SKM-1 treated with dmso at 0.1 percent for 144 hours (cell line): ENCODE measurements at regions not wholly inside any gene's neighbourhood (a gene's known extent, or its start where the extent isn't known, plus 50 kb on each side); places are given as distances from the start of the nearest gene placed in this dataset.
"Not testable (repeated sequence)": the region's sequence is repeated elsewhere in the genome, so short reads cannot be mapped to it uniquely, and the experiment has no call there.

Experiments
- DNase-seq: peaks from one replicate; lab custom pipeline; 2025; ENCODE audit not compliant: unreplicated experiment; lab: John Stamatoyannopoulos, UW

GRCh38 chr10:21296575-21297355 lies 228.7 kb downstream of the SKIDA1 start:
- no peak for DNase-seq

DNA sequence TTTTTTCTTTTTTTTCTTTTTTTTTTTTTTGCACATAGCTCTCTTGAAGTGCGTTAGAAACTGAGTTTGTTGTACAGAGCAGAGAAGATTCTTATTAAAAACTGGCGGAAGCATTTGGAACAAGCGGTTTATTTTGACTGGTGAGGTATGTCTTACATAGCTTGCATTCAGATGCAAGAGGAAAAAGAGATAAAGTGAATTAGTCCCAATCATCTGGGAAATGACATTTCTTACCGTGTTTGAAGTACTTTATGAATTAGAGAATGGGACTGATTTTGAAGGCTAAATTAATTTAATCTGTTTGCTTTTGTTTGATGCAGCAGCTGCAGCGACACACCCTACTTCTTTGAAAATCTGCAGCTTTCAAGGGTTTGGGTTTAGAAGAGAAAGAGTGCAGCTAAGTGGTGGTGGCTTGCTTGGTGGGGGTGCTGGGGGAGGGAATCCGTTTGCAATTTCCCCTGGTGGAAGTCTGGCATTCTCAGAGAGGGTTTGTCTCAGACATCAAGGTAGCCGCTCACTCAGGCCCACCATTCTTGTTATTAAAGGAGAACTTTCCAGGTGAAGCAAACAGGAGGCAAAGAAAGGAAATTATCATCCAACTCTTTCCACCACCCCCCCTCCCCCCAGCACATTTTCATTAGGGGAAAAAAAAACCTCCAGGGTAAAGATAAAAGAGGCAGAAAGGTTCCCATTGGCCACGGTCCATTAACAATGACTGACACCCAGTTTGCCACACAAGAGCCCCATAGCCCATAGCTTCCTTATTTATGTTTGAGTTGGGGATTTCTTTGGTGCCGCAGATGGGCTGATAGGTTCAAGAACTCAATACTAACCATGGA lies 231.7 kb downstream of the SKIDA1 start:
- DNase-seq: no peak

- DNase-seq: no peak
Observed at GRCh38 chr10:21292763-21293517, 232.5 kb downstream of the SKIDA1 start.

DNA sequence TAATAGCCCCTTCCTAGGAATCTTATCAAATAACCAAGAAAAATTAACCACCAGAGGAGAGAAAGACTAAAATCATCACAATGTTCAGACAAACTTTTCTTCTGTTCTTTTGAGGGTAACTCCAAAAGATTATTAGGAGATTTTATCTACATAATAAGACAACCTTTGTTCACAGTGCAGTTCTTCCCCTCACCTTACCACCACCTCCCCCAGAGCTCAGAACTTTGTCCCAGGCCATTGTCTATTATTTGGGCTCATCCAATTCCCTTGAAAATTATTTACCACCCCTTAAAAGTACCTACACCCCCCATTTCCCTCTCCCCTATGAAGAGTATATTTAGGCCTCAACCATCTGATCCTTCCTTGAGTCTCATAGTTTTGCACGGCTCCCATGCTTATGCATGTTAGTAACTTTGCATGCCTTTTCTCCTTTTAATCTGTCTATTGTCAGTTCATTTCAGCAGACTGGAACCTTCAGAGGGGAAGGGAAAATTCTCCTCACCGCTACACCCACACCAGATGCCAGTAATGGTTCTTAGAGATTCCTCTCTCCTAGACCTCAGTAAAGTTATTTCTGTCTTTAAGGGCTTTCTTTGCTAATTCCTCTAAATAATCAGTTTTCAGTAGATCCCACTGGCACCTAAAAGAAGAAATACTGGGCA lies 234.9 kb downstream of the SKIDA1 start:
- no peak for DNase-seq

- no peak for DNase-seq
Observed at GRCh38 chr10:21289961-21290360, 235.5 kb downstream of the SKIDA1 start.

GRCh38 chr10:21289271-21289670 lies 236.2 kb downstream of the SKIDA1 start:
- no peak for DNase-seq

GRCh38 chr10:21285742-21286331 lies 239.6 kb downstream of the SKIDA1 start:
- no peak for DNase-seq

DNA sequence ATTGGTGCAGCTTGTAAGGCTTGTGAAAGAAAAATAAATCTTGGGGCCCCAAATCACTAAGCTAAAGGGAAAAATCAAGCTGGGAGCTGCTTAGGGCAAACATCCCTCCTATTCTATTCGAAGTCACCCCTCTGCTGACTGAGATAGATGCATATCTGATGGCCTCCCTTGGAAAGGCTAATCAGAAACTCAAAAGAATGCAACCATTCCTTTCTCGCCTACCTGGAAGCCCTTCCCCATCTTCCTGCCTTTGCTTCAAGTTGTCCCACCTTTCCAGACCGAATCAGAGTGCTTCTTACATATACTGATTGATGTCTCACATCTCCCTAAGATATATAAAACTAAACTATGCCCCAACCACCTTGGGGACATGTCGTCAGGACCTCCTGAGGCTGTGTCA lies 240.3 kb downstream of the SKIDA1 start:
- no peak for DNase-seq

GRCh38 chr10:21284301-21284700 lies 241.2 kb downstream of the SKIDA1 start:
- DNase-seq: no peak

DNA sequence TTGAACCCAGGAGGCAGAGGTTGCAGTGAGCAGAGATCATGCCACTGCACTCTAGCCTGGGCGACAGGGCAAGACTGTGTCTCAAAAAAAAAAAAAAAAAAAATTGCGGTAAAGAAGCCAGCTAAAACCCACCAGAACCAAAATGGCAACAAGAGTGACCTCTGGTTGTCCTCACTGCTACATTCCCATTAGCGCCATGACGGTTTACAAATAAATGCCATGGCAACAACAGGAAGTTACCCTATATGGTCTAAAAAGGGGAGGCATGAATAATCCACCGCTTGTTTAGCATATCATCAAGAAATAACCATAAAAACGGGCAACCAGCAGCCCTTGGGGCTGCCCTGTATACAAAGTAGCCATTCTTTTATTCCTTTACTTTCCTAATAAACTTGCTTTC lies 242.4 kb downstream of the SKIDA1 start:
- not testable (repeated sequence) for DNase-seq

DNA sequence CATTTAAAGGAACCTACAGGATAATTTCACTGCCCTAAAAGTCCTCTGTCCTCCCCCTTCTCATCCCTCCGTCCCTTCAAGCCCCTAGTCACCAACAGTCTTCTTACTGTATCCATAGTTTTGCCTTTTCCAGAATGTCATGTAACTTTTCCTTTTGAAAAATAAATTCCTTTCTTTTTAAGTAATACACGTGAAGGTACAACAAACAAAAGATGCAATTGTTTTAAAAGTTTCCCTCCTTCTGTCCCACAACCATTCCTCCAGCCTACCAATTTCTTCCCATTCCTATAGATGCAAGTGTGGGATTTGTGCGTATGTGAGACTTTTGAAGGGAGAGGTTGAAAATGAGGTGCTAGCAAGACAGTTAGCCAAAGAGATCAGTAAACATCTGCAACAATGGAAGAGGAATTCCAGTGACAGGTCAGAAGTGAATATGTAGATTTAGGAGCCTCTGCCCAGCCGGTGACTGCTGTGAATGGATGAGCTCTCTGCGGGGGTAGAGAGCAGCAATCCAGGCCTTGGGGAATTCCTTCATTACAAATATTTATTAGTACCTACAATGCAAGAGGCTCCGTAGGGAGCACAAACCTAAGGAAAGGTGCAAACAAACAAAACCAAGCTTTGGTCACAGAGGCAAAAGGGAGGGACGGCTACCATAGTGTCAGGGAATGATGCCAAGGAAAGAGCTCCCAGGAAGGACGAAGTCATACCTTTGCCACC lies 243.6 kb downstream of the SKIDA1 start:
- DNase-seq: no peak

DNA sequence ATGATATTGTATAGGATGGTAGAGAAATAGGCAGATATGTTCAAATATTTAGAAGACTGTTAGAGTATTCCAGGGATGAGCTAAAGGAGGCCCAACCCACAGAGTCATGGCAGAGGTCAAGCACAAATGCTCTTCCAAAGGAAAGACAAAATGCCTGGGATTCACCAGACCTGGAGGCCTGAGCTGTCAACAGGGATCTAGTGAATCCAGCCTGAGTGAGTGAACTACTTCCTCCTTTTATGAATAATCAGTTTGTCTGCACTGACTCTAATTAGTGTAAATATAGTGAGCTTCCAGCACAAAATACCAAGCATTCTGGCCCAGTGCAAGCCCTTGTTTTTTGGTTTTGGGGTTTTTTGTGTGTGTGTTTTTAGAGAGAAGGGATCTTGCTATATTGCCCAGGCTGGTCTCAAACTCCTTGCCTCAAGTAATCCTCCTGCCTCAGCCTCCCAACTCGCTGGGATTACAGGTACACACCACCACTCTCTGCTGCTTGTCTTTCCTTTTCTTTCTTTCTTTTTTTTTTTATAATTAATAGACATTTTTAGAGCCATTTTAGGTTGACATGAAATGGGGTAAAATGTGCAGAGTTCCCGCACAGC lies 244.4 kb downstream of the SKIDA1 start:
- DNase-seq: no peak

- no peak for DNase-seq
Observed at GRCh38 chr10:21280037-21280436, 245.4 kb downstream of the SKIDA1 start.

- no peak for DNase-seq
Observed at GRCh38 chr10:21279217-21279575, 246.3 kb downstream of the SKIDA1 start.

DNA sequence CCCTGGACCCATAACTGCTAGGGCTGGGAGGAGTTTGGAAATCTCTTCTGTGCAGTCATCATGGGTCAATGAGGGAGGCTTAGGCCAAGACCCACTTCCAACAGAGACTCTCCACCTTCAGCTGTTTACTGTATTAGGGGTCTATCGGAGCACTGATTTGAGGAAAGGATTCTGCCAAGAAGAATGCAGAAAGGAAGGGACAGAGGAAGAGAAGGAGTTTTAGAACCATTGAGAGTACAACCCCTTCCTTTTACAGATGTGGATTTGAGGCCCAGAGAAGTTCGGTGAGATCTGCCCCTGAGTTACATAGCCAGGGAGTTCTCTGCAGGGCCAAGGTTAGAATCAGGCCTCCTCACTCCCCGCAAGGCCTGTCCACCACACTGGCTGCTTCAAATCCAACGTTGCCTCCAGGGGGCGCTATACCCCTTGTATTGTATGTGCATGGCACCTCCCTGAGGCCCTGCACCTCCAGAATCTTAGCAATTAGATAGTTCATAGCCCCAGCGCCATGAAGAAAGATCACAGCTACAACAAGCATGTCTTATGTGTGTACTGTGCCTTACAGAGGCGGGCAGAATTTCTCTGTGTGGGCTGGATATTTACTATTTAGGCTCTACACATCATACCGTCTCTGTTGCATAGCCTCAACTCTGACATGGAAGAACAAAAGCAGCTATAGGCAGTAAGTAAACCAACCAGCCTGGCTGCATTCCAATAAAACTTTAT lies 246.8 kb downstream of the SKIDA1 start:
- peak; percentile 57 for DNase-seq

DNA sequence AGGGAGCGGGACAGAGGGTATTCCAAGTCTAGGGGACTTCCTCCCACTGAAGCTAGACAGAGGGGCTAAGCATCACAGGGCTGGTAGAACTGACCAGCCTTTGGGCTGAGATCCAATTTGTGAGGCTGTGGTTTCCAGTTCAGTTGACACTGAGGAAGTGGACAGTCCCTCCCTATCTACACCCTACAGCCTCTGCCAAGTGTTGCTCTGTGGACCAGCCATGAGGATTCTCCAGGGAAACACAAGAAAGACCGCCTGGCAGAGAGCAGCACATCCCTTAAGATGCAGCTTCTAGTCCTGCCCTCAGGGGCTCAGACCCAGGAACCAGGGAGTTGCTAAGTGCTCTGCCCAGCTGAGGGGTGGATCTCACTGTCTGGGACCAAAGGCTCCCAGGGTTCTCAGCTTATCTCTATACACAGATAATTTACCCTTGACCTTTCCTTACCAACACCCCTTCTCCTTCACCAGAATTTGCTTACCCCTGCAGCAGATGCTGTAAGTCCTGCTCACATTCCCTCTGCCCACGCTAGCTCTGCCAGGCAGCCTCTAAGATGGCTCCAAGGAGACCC lies 252.0 kb downstream of the SKIDA1 start:
- DNase-seq: no peak

GRCh38 chr10:21272643-21273399 lies 252.7 kb downstream of the SKIDA1 start:
- DNase-seq: no peak

- DNase-seq: no peak
Observed at GRCh38 chr10:21270976-21271375, 254.5 kb downstream of the SKIDA1 start.
